Left lung (tissue), 4 donors: ENCODE measurements at regions not wholly inside any gene's neighbourhood (a gene's known extent, or its start where the extent isn't known, plus 50 kb on each side); places are given as distances from the start of the nearest gene placed in this dataset.

ENCODE experiments used
- ATAC-seq: fragments of 200-7000 bp; cut with Tn5 transposase; one replicate; pipeline ENCODE4 v1.9.1; 2020; ENCODE audit warnings: moderate library complexity
- DNase-seq, 4 donors: peaks; one replicate each; pipeline ENCODE4 v3.0.0-alpha.2; 2013 to 2020
- H3K27ac ChIP-seq, 2 donors: fragments of 200-600 bp; sonication (generic) in 1 of 2; one replicate each; pipeline versions ENCODE4 v1.5.0 to v1.8.0; 2020 to 2021
- H3K27me3 ChIP-seq, 2 donors: fragments of 200-600 bp; sonication (generic) in 1 of 2; one replicate each; pipeline versions ENCODE4 v1.5.0 to v1.8.0; 2020 to 2021
- H3K36me3 ChIP-seq, 2 donors: fragments of 200-600 bp; sonication (generic) in 1 of 2; one replicate each; pipeline versions ENCODE4 v1.5.0 to v1.8.0; 2020 to 2021
- H3K4me1 ChIP-seq, 2 donors: fragments of 200-600 bp; one replicate each; pipeline ENCODE4 v1.8.0; 2021
- H3K4me3 ChIP-seq, 2 donors: fragments of 200-600 bp; sonication (generic) in 1 of 2; one replicate each; pipeline versions ENCODE4 v1.5.0 to v1.8.0; 2020 to 2021; ENCODE audit warnings: mild to moderate bottlenecking in 1 of 2
- H3K9me3 ChIP-seq, 2 donors: fragments of 200-600 bp; sonication (generic) in 1 of 2; one replicate each; pipeline versions ENCODE4 v1.5.0 to v1.8.0; 2020 to 2021
- CTCF ChIP-seq, 2 donors: fragments of 200-600 bp; sonication (generic) in 1 of 2; IDR thresholded peaks; one replicate each; pipeline versions ENCODE4 v1.5.0 to v1.8.0; 2021; ENCODE audit warnings: antibody characterized with exemption in 2 of 2
- intact Hi-C, 2 donors: fragments of 100-400 bp; cut with DNase I; formaldehyde crosslinking; loops; one replicate each; pipeline versions ENCODE4 v1.11.2 to v1.14.2; 2022
- donor health status: DM: no; HTN: yes; CAD: no.
- donor health status: DM: no; HTN: no; CAD: no.

DNA sequence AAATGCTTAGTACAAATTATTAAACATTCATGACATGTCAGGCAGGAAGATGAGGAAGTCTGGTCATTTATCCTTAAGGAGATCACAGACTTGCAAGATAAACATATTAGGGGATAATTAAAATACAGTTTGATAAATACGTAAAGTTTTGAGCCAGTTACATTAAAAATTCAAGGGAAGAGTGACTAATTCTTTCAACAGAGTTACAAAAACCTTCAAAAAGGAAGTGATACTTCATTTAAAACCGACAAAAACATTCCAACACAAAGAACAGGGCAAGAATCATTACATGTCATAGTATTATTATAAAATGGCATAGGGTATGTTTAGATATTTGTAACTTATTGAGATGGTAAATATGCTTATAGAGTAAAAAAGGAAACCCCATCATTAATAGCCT, 636.0 kb downstream of the NR4A2 start:
- H3K36me3 ChIP-seq = no peaks in the 10 kb centered on the region
- DNase-seq (no peak), ATAC-seq (no peak)
- H3K27ac ChIP-seq = no peak overlapping the region
- no peaks in the 10 kb centered on the region for H3K27me3 ChIP-seq
- TF ChIP-seq CTCF (IDR thresholded peaks at IDR 0.05) = no peak
- intact Hi-C loops = no loop called here
- no peak overlapping the region for H3K4me3 ChIP-seq
- no peaks in the 10 kb centered on the region for H3K4me1 ChIP-seq
- no peaks in the 10 kb centered on the region for H3K9me3 ChIP-seq

DNA sequence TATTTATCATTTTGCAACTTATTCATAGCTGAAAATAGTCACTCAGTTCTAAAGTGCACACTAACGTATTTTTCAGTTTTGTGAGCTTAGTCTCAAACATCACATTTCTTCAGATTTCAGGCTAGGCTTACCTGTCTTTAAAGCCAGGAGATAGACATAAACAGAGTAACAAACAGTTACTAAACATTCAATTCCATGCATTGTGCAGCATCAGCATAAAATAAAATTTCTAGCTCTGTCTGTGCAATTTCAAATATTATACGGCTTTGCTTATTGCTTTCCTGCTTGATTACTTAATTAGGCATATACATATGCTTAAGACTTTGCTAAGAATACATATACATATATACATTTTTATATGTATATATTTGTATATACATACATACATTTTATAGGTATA, 637.0 kb downstream of the NR4A2 start:
- ATAC-seq = no peak
- no peak for TF ChIP-seq CTCF (IDR thresholded peaks at IDR 0.05)
- H3K9me3 ChIP-seq = no peaks in the 10 kb centered on the region
- H3K27ac ChIP-seq = no peak overlapping the region
- H3K27me3 ChIP-seq = no peaks in the 10 kb centered on the region
- intact Hi-C loops = no loop called here
- no peak for DNase-seq
- no peak overlapping the region for H3K4me3 ChIP-seq
- H3K4me1 ChIP-seq = no peaks in the 10 kb centered on the region
- no peaks in the 10 kb centered on the region for H3K36me3 ChIP-seq

GRCh38 chr2:155692856-155693255, 639.7 kb downstream of the NR4A2 start:
- Histone ChIP-seq H3K4me1 (no peaks in the 10 kb centered on the region), H3K27ac (no peak overlapping the region), H3K4me3 (no peak overlapping the region), H3K36me3 (no peaks in the 10 kb centered on the region), H3K27me3 (no peaks in the 10 kb centered on the region), H3K9me3 (no peaks in the 10 kb centered on the region)
- intact Hi-C loops = no loop called here
- DNase-seq (no peak), ATAC-seq (no peak)
- no peak for TF ChIP-seq CTCF (IDR thresholded peaks at IDR 0.05)

- ATAC-seq = no peak
- DNase-seq = no peak
- intact Hi-C loops = no loop called here
These were observed 640.4 kb downstream of the NR4A2 start for GRCh38 chr2:155692106-155692505.

DNA sequence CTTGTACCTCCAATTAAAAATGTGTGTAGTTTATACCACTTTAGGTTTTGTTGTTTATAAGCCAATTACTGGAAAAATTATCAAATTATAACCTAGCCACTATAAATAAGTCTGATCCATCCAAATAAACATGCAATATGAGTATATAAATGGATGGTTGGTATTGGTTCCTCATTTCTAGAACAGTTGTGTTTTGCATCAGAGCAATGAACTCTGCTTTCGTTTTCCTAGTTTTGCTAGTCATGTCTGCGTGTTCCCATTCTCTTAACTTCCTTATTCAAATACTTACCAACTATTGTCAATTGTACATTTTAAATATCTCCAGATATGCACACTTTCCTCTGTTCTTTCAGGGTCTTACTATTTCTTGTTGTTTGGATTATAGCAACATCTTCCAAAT, 641.7 kb downstream of the NR4A2 start:
- intact Hi-C loops = no loop called here
- ATAC-seq = no peak
- no peaks in the 10 kb centered on the region for H3K36me3 ChIP-seq

More at GRCh38 chr2:155692106-155692505, 640.4 kb downstream of the NR4A2 start:
- Histone ChIP-seq H3K4me1 (no peaks in the 10 kb centered on the region), H3K27ac (no peak overlapping the region), H3K4me3 (no peak overlapping the region), H3K36me3 (no peaks in the 10 kb centered on the region), H3K9me3 (no peaks in the 10 kb centered on the region), H3K27me3 (no peaks in the 10 kb centered on the region)
- TF ChIP-seq CTCF (IDR thresholded peaks at IDR 0.05) = no peak

More for the DNA sequence above, 641.7 kb downstream of the NR4A2 start:
- no peak for DNase-seq
- Histone ChIP-seq H3K9me3 (no peaks in the 10 kb centered on the region), H3K27ac (no peak overlapping the region), H3K27me3 (no peaks in the 10 kb centered on the region), H3K4me3 (no peak overlapping the region), H3K4me1 (no peaks in the 10 kb centered on the region)
- no peak for TF ChIP-seq CTCF (IDR thresholded peaks at IDR 0.05)
